GM18858 (cell line): ENCODE measurements at regions not wholly inside any gene's neighbourhood (a gene's known extent, or its start where the extent isn't known, plus 50 kb on each side); places are given as distances from the start of the nearest gene placed in this dataset.
"Not testable (repeated sequence)": the region's sequence is repeated elsewhere in the genome, so short reads cannot be mapped to it uniquely, and the experiment has no call there.

ENCODE experiments used
- ATAC-seq: cut with Tn5 transposase; IDR thresholded peaks from one replicate; pipeline ENCODE4 v1.9.1; 2021; ENCODE audit not compliant: unreplicated experiment

- ATAC-seq: no peak
These were observed 95.7 kb upstream of the TSHZ3 start for GRCh38 chr19:31444931-31445330.

- no peak for ATAC-seq
These were observed 96.2 kb upstream of the TSHZ3 start for GRCh38 chr19:31445406-31445805.

GRCh38 chr19:31448221-31448657 lies 99.0 kb upstream of the TSHZ3 start:
- no peak for ATAC-seq

- ATAC-seq: no peak
These were observed 100.1 kb upstream of the TSHZ3 start for GRCh38 chr19:31449379-31449778.

- no peak for ATAC-seq
These were observed 101.5 kb upstream of the TSHZ3 start for GRCh38 chr19:31450696-31451095.

GRCh38 chr19:31451686-31452330 lies 102.6 kb upstream of the TSHZ3 start:
- no peak for ATAC-seq

- no peak for ATAC-seq
These were observed 110.2 kb upstream of the TSHZ3 start for GRCh38 chr19:31459430-31459829.

- no peak for ATAC-seq
These were observed 112.7 kb upstream of the TSHZ3 start for GRCh38 chr19:31461814-31462539.

GRCh38 chr19:31470229-31470939 lies 121.1 kb upstream of the TSHZ3 start:
- ATAC-seq: no peak

GRCh38 chr19:31470952-31471351 lies 121.7 kb upstream of the TSHZ3 start:
- no peak for ATAC-seq

- ATAC-seq: no peak
These were observed 129.0 kb upstream of the TSHZ3 start for GRCh38 chr19:31478241-31478640.

- ATAC-seq: no peak
These were observed 134.1 kb upstream of the TSHZ3 start for GRCh38 chr19:31483226-31483857.

- not testable (repeated sequence) for ATAC-seq
These were observed 135.7 kb upstream of the TSHZ3 start for GRCh38 chr19:31484858-31485410.

GRCh38 chr19:31485472-31485871 lies 136.2 kb upstream of the TSHZ3 start:
- ATAC-seq: no peak

- ATAC-seq: no peak
These were observed 142.0 kb upstream of the TSHZ3 start for GRCh38 chr19:31491242-31491641.

- ATAC-seq: no peak
These were observed 142.8 kb upstream of the TSHZ3 start for GRCh38 chr19:31492050-31492449.

- ATAC-seq: no peak
These were observed 146.8 kb upstream of the TSHZ3 start for GRCh38 chr19:31496076-31496475.

GRCh38 chr19:31497709-31498108 lies 148.5 kb upstream of the TSHZ3 start:
- ATAC-seq: no peak

- no peak for ATAC-seq
These were observed 149.5 kb upstream of the TSHZ3 start for GRCh38 chr19:31498781-31499180.

- no peak for ATAC-seq
These were observed 150.3 kb upstream of the TSHZ3 start for GRCh38 chr19:31499281-31500196.
